ENCODE measurements at regions not wholly inside any gene's neighbourhood (a gene's known extent, or its start where the extent isn't known, plus 50 kb on each side); places are given as distances from the start of the nearest gene placed in this dataset.

DNA sequence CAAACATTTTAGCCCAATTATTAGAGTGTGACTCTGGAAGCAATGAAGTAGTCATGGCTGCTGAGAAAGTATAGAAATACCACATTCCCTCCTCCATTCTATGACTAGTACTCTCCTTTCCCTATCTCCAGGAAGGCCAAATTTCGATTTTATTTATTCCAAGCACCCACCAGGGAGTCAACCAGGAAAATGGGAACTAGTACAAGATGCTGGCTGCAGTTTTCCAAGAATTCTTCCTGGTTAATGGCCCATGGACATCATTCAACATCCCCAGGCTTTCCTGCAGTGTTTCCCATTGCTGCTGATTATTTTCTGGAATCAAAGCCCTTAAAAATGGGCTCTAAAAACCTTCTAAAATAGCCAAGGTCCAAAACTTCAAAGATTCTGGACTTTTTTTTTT is 247.9 kb upstream of the STT3B start:
- TF ChIP-seq, protein P1, sequence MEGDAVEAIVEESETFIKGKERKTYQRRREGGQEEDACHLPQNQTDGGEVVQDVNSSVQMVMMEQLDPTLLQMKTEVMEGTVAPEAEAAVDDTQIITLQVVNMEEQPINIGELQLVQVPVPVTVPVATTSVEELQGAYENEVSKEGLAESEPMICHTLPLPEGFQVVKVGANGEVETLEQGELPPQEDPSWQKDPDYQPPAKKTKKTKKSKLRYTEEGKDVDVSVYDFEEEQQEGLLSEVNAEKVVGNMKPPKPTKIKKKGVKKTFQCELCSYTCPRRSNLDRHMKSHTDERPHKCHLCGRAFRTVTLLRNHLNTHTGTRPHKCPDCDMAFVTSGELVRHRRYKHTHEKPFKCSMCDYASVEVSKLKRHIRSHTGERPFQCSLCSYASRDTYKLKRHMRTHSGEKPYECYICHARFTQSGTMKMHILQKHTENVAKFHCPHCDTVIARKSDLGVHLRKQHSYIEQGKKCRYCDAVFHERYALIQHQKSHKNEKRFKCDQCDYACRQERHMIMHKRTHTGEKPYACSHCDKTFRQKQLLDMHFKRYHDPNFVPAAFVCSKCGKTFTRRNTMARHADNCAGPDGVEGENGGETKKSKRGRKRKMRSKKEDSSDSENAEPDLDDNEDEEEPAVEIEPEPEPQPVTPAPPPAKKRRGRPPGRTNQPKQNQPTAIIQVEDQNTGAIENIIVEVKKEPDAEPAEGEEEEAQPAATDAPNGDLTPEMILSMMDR (conservative IDR thresholded peaks at IDR 0.05; ENCODE audit: low read length) = no peak
- TF ChIP-seq EZH2phosphoT487 (IDR thresholded peaks at IDR 0.05; ENCODE audit: borderline replicate concordance) = no peak

Measured in Loucy (cell line).